ACC112 (cell line): ENCODE measurements at regions not wholly inside any gene's neighbourhood (a gene's known extent, or its start where the extent isn't known, plus 50 kb on each side); places are given as distances from the start of the nearest gene placed in this dataset.

ENCODE experiments used
- H2AFZ ChIP-seq: fragments of 200-600 bp; sonication (generic); one replicate; pipeline ENCODE4 v1.6.0; 2017; ENCODE audit warnings: antibody characterized with exemption, low read length; ENCODE audit not compliant: unreplicated experiment
- H3K27ac ChIP-seq: fragments of 200-600 bp; sonication (generic); 2 replicates; pipeline ENCODE4 v1.5.1; 2014; ENCODE audit warnings: low read depth, mild to moderate bottlenecking, antibody characterized with exemption, low read length, moderate library complexity
- H3K27me3 ChIP-seq: fragments of 200-600 bp; sonication (generic); 2 replicates; pipeline ENCODE4 v1.6.1; 2014; ENCODE audit warnings: mild to moderate bottlenecking, antibody characterized with exemption, low read length, moderate library complexity, mixed read lengths; ENCODE audit not compliant: insufficient read depth
- H3K36me3 ChIP-seq: fragments of 200-600 bp; sonication (generic); 2 replicates; pipeline ENCODE4 v1.6.1; 2016; ENCODE audit warnings: mild to moderate bottlenecking, antibody characterized with exemption, low read length, moderate library complexity, mixed read lengths; ENCODE audit not compliant: insufficient read depth
- H3K4me1 ChIP-seq: fragments of 200-600 bp; sonication (generic); one replicate; pipeline ENCODE4 v1.6.1; 2016; ENCODE audit warnings: low read length, mixed read lengths; ENCODE audit not compliant: insufficient read depth, unreplicated experiment, control insufficient read depth
- H3K4me3 ChIP-seq: fragments of 200-600 bp; sonication (generic); 2 replicates; pipeline ENCODE4 v1.5.1; 2014; ENCODE audit warnings: mild to moderate bottlenecking, low read depth, low read length
- H3K79me2 ChIP-seq: fragments of 200-600 bp; sonication (generic); one replicate; pipeline ENCODE4 v1.6.0; 2016; ENCODE audit warnings: low read length; ENCODE audit not compliant: control insufficient read depth, unreplicated experiment, insufficient read depth

DNA sequence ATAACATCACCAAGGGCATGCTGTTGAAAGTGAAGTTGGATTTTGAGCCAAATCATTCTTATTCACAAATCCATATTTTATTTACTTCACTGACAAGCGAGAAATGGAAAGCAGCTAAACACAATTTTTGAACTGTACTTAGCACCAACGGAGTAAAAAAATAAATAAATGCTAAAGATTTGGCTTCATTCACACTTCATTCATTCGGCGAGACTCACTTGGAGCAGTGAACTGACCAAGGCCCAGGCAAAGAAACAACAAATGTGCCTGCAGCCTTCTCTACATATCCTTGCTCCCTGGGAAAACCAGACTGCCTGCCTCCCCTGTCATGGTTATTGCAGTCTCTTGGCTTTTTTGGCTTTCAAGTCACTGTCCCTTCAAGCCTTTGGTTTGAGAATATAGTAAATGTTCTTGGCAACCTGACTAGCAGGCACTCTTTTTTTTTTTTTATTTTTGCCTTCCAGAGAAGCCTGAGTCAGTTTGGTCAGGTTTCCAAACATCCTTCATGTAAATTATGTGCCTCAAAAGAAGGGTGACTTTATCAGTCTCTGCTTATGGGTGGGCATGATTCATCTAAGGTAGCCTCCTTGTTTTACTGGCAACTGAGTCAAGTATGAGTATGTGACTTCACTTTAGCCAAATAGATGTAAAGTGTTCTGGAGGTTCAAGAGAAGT lies 177.6 kb upstream of the MEOX2 start:
- Histone ChIP-seq H3K4me1 (no peaks in the 10 kb centered on the region), H3K27ac (no peak overlapping the region), H3K79me2 (no peaks in the 10 kb centered on the region), H3K27me3 (no peaks in the 10 kb centered on the region), H3K4me3 (no peak overlapping the region), H2AFZ (no peak overlapping the region), H3K36me3 (no peaks in the 10 kb centered on the region)

DNA sequence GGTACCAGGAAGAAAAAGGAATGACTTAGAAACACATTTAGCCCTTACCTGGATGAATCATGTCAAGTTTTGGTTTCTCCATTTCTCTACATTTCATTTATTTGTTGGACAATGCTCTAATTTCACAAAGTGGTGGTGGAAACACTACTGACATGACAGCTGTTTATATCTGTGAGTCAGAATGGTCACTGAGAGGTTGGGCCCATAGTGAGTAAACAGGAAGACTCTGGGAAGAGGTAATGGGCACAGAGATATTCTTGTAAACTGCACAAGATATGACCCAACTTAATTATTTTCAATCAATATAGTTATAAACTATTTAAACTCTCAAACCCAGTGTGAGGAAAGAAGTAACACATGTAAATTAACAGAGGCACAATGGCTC lies 176.3 kb upstream of the MEOX2 start:
- Histone ChIP-seq H3K4me3 (no peak overlapping the region), H3K27ac (no peak overlapping the region), H3K36me3 (no peaks in the 10 kb centered on the region), H3K4me1 (no peaks in the 10 kb centered on the region), H3K27me3 (no peaks in the 10 kb centered on the region), H2AFZ (no peak overlapping the region), H3K79me2 (no peaks in the 10 kb centered on the region)

DNA sequence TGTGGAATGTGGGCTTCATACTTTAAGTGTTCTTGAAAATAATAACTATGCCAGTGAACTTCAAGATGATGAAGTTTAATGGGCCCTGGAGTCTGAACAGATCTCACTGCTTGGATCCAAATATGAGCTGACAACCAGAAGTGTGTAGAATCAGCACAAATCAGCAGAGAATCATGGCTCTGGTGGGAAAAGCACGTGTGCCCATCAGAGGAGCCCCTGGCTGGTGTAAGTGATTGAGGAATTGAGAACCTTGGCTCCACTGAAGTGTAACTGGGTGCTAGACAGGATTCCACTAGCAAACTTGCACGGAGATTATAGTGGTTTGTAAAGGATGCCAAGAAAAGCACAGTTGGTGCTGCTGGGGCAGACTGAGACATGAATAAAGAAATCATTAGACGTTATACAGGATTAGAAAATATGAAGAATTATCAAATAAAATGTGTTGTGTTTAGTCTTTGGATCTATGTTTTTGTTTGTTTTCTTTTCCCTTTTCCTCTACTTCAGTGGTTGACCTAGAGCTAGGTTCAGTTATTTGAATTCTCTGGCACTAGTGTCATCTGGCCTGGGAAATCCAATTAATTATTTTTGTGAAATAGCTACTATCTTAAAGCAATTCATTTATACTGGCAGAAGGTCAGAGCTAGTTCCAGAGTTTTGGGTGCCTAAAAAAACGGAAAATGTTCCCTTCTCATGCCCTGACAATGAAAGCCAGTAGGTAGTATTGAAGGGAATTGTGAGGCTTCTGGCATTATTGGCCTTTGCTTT lies 175.7 kb upstream of the MEOX2 start:
- Histone ChIP-seq H3K27me3 (no peaks in the 10 kb centered on the region), H3K27ac (no peak overlapping the region), H3K36me3 (no peaks in the 10 kb centered on the region), H2AFZ (no peak overlapping the region), H3K79me2 (no peaks in the 10 kb centered on the region), H3K4me3 (no peak overlapping the region), H3K4me1 (no peaks in the 10 kb centered on the region)

DNA sequence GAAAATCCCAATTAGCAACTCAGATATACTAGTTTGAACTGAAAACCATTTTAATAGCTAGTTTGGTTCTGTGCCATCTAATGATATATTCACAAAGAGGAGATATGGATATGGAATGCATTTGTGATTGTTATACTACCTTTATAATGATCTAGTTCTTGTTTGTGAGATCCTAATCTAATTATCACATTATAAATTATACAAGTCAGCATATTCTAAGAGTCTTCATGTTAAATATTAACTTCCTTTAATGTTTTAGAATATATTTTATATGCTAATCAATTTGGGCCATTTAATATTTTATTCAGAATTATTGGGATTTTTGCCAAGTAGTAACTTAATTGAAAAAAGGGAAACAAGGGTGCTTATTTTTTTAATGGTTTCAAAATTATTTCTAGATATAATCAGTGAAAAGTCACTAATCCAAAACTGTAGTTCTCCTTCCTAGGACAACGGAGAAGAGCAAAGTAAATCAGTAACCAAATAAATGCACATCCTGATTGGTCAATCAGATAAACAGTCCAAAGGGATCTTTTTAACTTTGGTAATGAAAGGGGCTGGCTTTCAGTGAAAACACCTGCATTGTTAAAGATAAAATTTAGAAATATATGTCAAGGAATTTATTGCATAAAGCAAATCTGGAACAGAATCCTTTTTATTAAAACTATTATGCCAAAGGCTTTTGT lies 173.9 kb upstream of the MEOX2 start:
- peaks cover 3% of the 10 kb centered on the region for H3K4me1 ChIP-seq
- no peak overlapping the region for H3K27ac ChIP-seq
- no peak overlapping the region for H2AFZ ChIP-seq
- H3K27me3 ChIP-seq: no peaks in the 10 kb centered on the region
- no peaks in the 10 kb centered on the region for H3K79me2 ChIP-seq
- H3K4me3 ChIP-seq: no peak overlapping the region
- H3K36me3 ChIP-seq: no peaks in the 10 kb centered on the region

DNA sequence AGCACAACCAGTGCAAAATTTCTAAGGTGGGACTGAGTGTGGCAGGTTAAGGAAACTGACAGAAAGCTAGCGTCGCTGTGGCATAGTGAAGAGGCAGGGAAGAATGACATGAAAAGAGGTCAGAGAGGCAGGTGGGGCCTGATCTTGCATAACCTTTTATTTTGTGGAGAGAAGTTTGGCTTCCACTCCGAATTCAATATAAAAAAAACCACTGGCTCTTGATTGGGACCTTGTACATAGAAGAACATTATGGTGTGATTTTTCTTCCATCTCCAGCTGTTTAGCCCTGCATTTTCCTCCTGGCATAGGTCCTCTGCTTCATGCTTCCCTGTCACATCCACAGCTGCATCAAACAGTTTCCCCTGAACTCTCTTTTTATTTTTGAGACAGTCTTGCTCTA lies 170.5 kb upstream of the MEOX2 start:
- no peak overlapping the region for H2AFZ ChIP-seq

DNA sequence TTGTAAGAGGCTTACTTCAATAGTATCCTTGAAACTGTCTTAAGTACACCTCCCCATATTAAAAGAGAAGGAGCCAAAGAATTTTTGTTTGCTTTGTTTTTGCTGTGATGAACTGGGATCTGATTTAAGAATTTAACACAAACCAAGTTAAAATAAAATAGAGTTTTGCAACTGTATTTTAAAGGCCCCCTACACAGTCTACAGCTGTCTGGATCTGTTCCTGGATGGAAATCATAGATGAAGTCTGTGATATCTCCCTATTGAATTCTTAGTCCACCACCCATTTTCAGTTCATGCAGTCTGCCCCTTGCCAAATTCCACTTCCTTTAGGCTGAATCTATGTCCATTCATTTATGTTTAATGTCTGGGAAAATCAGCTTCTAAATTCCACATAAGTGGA lies 169.8 kb upstream of the MEOX2 start:
- Histone ChIP-seq H2AFZ (no peak overlapping the region), H3K27ac (no peak overlapping the region), H3K79me2 (no peaks in the 10 kb centered on the region), H3K27me3 (no peaks in the 10 kb centered on the region), H3K36me3 (no peaks in the 10 kb centered on the region), H3K4me3 (no peak overlapping the region), H3K4me1 (peaks cover 18% of the 10 kb centered on the region)

More for the DNA sequence above, 170.5 kb upstream of the MEOX2 start:
- Histone ChIP-seq H3K27me3 (no peaks in the 10 kb centered on the region), H3K36me3 (no peaks in the 10 kb centered on the region), H3K27ac (no peak overlapping the region), H3K4me1 (peaks cover 18% of the 10 kb centered on the region), H3K4me3 (no peak overlapping the region), H3K79me2 (no peaks in the 10 kb centered on the region)

DNA sequence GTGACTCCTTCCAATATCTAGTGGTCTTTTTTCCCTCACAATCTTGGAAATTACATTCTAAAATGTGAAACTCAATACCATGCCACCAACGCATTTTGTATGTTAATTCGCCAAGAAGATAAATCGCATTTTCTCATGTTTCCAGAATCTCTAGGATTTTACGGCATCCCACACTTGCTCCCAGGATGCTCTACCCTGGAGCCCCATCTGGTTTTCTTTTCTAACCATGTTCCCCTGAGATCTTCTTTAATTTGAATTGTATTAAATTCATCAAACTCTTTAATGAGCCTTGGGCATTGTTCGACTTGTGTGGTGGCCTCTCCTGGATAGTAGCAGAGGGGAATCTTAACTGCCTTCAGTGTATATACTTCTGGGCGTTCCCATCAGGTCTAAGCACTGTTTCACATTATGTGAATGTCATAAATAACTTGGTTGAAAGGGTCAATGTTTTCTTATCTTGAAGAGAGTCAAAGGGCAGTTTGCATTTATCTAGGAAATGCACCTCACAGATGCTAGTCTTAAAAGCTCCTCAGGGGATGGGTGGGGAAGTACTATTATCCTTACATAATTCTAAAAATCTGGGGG lies 169.1 kb upstream of the MEOX2 start:
- Histone ChIP-seq H3K36me3 (no peaks in the 10 kb centered on the region), H3K27me3 (no peaks in the 10 kb centered on the region), H3K4me1 (peaks cover 18% of the 10 kb centered on the region), H2AFZ (no peak overlapping the region), H3K79me2 (no peaks in the 10 kb centered on the region), H3K27ac (no peak overlapping the region), H3K4me3 (no peak overlapping the region)

DNA sequence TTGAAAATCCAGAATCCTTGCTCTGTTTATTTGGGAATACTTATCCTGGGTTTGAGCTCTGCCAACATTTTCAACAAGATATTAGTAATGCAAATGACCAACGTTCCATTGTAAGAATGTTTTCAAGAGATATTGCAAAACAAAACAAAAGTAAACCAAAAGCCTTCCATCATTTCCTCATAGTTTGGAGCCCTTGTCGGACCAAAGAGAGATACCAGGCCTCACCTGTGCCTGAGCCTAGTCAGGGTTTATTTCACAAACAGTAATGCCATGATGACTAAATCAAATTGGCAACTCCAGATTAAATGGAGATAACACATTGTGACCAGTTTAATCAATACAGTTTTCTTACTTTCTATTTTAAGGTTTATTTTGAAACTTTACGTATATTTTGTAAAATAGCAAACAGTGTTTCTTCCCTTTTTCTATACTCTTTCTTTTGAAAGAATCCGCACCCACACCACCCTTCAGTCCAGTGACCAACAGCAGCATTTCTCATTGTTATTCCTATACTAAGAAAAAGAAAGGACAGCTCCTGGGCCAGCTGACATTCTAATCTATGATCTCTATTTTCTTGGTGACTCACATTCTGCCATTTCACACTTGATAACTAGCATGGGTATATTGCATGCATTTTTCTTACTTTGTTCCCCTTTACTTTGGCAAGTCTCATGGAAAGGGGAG lies 168.5 kb upstream of the MEOX2 start:
- H3K27ac ChIP-seq: no peak overlapping the region
- H3K4me1 ChIP-seq: peaks cover 18% of the 10 kb centered on the region
- H3K4me3 ChIP-seq: no peak overlapping the region
- H3K27me3 ChIP-seq: no peaks in the 10 kb centered on the region
- H3K36me3 ChIP-seq: no peaks in the 10 kb centered on the region
- no peak overlapping the region for H2AFZ ChIP-seq
- H3K79me2 ChIP-seq: no peaks in the 10 kb centered on the region

DNA sequence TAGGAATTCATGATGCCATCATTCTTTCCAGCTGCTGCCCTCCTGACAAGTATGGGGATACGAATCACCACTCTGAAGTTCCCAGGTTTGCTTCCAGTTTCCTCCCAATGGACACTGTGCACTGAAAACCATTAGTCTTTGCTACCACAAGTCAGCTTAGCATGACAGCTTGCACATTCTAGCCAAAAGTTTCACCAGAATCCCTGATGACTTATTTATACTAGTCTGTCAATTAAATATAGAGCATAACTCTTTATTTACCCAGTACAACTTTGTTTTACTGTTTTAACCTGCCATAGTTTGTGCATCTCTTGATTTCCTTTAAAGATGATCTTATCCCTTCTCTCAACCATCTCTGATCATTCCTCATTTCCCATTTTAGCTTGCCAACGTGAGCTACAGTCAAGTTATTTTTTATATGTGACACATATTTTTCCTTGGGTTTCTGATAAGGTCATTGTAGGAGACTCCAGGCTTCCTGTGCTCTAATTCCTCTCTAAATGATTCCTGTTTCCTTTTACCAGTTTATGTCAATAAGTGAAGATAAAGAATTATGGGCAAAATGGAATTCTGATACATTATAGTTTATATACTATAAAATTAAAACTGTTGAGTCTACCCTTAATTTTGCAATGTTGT lies 167.5 kb upstream of the MEOX2 start:
- no peak overlapping the region for H2AFZ ChIP-seq
- no peak overlapping the region for H3K27ac ChIP-seq
- no peaks in the 10 kb centered on the region for H3K36me3 ChIP-seq
- H3K4me1 ChIP-seq: peaks cover 18% of the 10 kb centered on the region
- H3K27me3 ChIP-seq: no peaks in the 10 kb centered on the region
- H3K79me2 ChIP-seq: no peaks in the 10 kb centered on the region
- no peak overlapping the region for H3K4me3 ChIP-seq

DNA sequence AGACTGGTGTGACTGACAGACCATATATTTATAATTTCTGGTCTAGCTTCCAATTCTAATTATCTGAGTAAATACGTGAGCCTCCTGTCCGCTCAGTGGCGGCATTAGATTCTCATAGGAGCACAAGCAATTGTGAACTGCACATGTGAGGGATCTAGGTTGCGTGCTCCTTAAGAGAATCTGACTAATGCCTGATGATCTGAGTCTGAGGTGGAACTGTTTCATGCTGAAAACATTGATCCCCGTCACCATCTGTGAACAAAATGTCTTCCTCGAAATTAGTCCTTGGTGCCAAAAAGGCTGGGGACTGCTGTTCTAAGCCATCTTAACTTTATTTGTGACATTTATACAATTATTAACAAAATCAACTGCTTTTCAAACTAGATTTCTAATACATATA lies 164.7 kb upstream of the MEOX2 start:
- Histone ChIP-seq H3K27me3 (no peaks in the 10 kb centered on the region), H3K4me3 (no peak overlapping the region), H2AFZ (no peak overlapping the region)

More for the DNA sequence above, 164.7 kb upstream of the MEOX2 start:
- Histone ChIP-seq H3K27ac (no peak overlapping the region), H3K79me2 (no peaks in the 10 kb centered on the region), H3K36me3 (no peaks in the 10 kb centered on the region), H3K4me1 (peaks cover 18% of the 10 kb centered on the region)
